Testis (tissue), 2 donors: ENCODE measurements at regions not wholly inside any gene's neighbourhood (a gene's known extent, or its start where the extent isn't known, plus 50 kb on each side); places are given as distances from the start of the nearest gene placed in this dataset.

Experiments
- DNase-seq: peaks from one replicate; pipeline ENCODE4 v3.0.0-alpha.2; 2019
- H3K27ac ChIP-seq, 2 donors: fragments of 200-600 bp; sonication (generic); one replicate each; pipeline ENCODE4 v1.5.1; 2019
- H3K27me3 ChIP-seq: fragments of 200-600 bp; sonication (generic); one replicate; pipeline ENCODE4 v1.5.1; 2019
- H3K36me3 ChIP-seq: fragments of 200-600 bp; sonication (generic); one replicate; pipeline ENCODE4 v1.5.1; 2017; ENCODE audit warnings: low read depth; ENCODE audit errors: missing control alignments
- H3K4me1 ChIP-seq: fragments of 200-600 bp; sonication (generic); one replicate; pipeline ENCODE4 v1.5.1; 2019
- H3K4me3 ChIP-seq, 2 donors: fragments of 200-600 bp; sonication (generic); one replicate each; pipeline ENCODE4 v1.5.1; 2017 to 2019
- H3K9me3 ChIP-seq: fragments of 200-600 bp; sonication (generic); one replicate; pipeline ENCODE4 v1.5.1; 2017
- CTCF ChIP-seq, 3 experiments: fragments of 450-650 bp in 2 of 3; fragments of 200-600 bp in 1 of 3; sonication (generic) in 1 of 3; IDR thresholded peaks; one replicate each; pipeline ENCODE4 v1.5.1; 2016 to 2019; ENCODE audit warnings: antibody characterized with exemption in 3 of 3, mild to moderate bottlenecking in 2 of 3, moderate library complexity in 1 of 3
- POLR2A ChIP-seq: fragments of 450-650 bp; IDR thresholded peaks from one replicate; pipeline ENCODE4 v1.6.1; 2017; ENCODE audit warnings: antibody characterized with exemption, mild to moderate bottlenecking, moderate library complexity
- WGBS, 2 donors: methylation state at CpG; one replicate each; pipeline ENCODE4 v1.1.5; 2018; 5-methylcytosine and 5-hydroxymethylcytosine counted together
- intact Hi-C: fragments of 100-400 bp; cut with DNase I; formaldehyde crosslinking; loops from one replicate; pipeline ENCODE4 v1.15.1; 2023; ENCODE audit warnings: low total_unique reads

GRCh38 chr13:81318231-81319019 is 977.5 kb upstream of the SPRY2 start:
- Histone ChIP-seq H3K36me3 (no peaks in the 10 kb centered on the region), H3K27me3 (no peaks in the 10 kb centered on the region), H3K4me3 (no peak overlapping the region), H3K27ac (no peak overlapping the region), H3K9me3 (no peaks in the 10 kb centered on the region), H3K4me1 (no peaks in the 10 kb centered on the region)
- 91 to 93% methylated on average over 4 of the region's 4 CpGs for WGBS, 2 donors
- DNase-seq = no peak
- intact Hi-C loops = no loop called here
- TF ChIP-seq CTCF (IDR thresholded peaks at IDR 0.05) = no peak
- no peak for TF ChIP-seq POLR2A

- no peaks in the 10 kb centered on the region for H3K27me3 ChIP-seq
- no peak overlapping the region for H3K4me3 ChIP-seq
- H3K36me3 ChIP-seq = no peaks in the 10 kb centered on the region
- no peak for TF ChIP-seq POLR2A
- TF ChIP-seq CTCF (IDR thresholded peaks at IDR 0.05) = no peak
- 86 to 95% methylated on average over 3 of the region's 3 CpGs for WGBS, 2 donors
- no peak for DNase-seq
- no peak overlapping the region for H3K27ac ChIP-seq
- H3K9me3 ChIP-seq = no peaks in the 10 kb centered on the region
- intact Hi-C loops = no loop called here
- no peaks in the 10 kb centered on the region for H3K4me1 ChIP-seq
Observed at GRCh38 chr13:81314461-81314860, 973.5 kb upstream of the SPRY2 start.

- Histone ChIP-seq H3K9me3 (no peaks in the 10 kb centered on the region), H3K4me3 (no peak overlapping the region), H3K27ac (no peak overlapping the region), H3K36me3 (no peaks in the 10 kb centered on the region), H3K27me3 (no peaks in the 10 kb centered on the region), H3K4me1 (no peaks in the 10 kb centered on the region)
- DNase-seq = no peak
- TF ChIP-seq CTCF (IDR thresholded peaks at IDR 0.05) (no peak), POLR2A (no peak)
- intact Hi-C loops = no loop called here
Observed at GRCh38 chr13:81305928-81306327, 965.0 kb upstream of the SPRY2 start.

GRCh38 chr13:81304121-81304659 is 963.3 kb upstream of the SPRY2 start:
- H3K9me3 ChIP-seq = no peaks in the 10 kb centered on the region
- no peaks in the 10 kb centered on the region for H3K27me3 ChIP-seq
- TF ChIP-seq CTCF (IDR thresholded peaks at IDR 0.05) = no peak
- no peak for TF ChIP-seq POLR2A
- DNase-seq = no peak
- intact Hi-C loops = no loop called here
- no peaks in the 10 kb centered on the region for H3K4me1 ChIP-seq
- no peaks in the 10 kb centered on the region for H3K36me3 ChIP-seq
- H3K4me3 ChIP-seq = no peak overlapping the region
- no peak overlapping the region for H3K27ac ChIP-seq
- WGBS, 2 donors = 81 to 82% methylated on average over 6 of the region's 6 CpGs

- no peak overlapping the region for H3K27ac ChIP-seq
- H3K4me1 ChIP-seq = no peaks in the 10 kb centered on the region
- DNase-seq = no peak
- TF ChIP-seq POLR2A = no peak
- TF ChIP-seq CTCF (IDR thresholded peaks at IDR 0.05) = no peak
- WGBS, 2 donors = 90 to 96% methylated on average over 2 of the region's 2 CpGs
- intact Hi-C loops = no loop called here
- H3K36me3 ChIP-seq = no peaks in the 10 kb centered on the region
- no peak overlapping the region for H3K4me3 ChIP-seq
- no peaks in the 10 kb centered on the region for H3K9me3 ChIP-seq
- no peaks in the 10 kb centered on the region for H3K27me3 ChIP-seq
Observed at GRCh38 chr13:81302677-81303076, 961.8 kb upstream of the SPRY2 start.
